Middle frontal gyrus (tissue), 1 donor: ENCODE measurements at regions not wholly inside any gene's neighbourhood (a gene's known extent, or its start where the extent isn't known, plus 50 kb on each side); places are given as distances from the start of the nearest gene placed in this dataset.
"Not testable (repeated sequence)": the region's sequence is repeated elsewhere in the genome, so short reads cannot be mapped to it uniquely, and the experiment has no call there.

Source experiments
- DNase-seq: peaks from one replicate; pipeline ENCODE4 v3.0.0-alpha.2; 2015; ENCODE audit warnings: low spot score; ENCODE audit errors: extremely low spot score

DNA sequence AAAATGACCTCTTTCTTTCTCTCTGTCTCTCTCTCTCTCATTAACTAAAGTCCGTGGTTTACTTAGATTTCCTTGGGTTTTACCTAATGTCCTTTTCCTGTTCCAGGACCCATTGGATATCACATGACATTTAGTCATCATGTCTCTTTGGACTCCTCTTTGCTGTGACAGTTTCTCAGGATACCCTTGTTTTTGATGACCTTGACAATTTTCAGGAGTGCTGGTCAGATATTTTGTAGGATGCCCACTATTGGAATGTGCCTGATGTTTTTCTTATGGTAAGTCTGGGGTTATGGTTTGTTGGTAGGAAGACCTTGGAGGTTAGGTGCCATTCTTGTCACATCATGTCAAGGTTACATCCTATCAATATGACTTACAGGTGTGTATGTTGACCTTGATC, 199.2 kb upstream of the HTR1E start:
- no peak for DNase-seq

DNA sequence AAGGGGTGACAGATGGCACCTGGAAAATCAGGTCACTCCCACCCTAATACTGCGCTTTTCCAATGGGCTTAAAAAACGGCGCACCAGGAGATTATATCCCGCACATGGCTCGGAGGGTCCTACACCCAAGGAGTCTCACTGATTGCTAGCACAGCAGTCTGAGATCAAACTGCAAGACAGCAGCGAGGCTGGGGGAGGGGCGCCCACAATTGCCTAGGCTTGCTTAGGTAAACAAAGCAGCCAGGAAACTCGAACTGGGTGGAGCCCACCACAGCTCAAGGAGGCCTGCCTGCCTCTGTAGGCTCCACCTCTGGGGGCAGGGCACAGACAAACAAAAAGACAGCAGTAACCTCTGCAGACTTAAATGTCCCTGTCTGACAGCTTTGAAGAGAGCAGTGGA, 205.7 kb upstream of the HTR1E start:
- not testable (repeated sequence) for DNase-seq

- not testable (repeated sequence) for DNase-seq
Observed at GRCh38 chr6:86730772-86731171, 206.6 kb upstream of the HTR1E start.

DNA sequence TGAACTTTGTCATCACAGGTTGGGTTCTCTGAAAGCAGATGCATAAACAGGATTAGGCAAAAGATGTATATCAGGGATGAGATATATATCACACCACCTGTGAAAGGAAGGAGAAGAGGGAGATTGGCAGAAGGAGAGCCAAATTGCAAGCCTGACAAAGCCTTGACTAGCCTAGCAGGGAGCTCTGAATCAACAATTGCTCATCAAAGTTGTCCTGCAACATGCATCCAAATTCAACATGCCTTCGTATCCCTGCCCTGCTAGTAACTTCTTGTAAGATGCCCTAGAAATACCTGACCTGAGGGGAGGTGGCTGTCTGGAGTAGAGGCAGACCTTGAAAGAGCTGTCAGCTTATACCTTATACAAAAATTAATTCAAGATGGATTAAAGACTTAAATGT, 207.1 kb upstream of the HTR1E start:
- DNase-seq: no peak

DNA sequence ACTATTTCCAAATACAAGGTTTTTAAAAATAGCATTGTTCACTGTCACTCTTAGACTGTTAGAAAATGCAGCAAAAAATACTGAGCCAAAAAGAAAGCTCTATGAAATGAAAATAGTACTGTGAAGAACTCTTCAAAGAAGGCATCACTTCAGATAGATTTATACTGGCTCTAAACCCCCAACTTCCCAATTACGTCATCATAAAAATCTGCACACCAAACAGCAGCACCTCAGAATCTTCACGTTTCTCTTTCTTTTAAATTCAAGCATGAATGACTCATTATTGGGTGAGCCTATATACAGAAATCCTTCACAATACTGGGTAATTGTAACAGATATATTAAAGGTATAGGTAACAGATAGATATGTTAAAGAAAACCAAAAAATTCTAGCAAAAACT, 208.4 kb upstream of the HTR1E start:
- no peak for DNase-seq

- DNase-seq: no peak
Observed at GRCh38 chr6:86724695-86725094, 212.6 kb upstream of the HTR1E start.

- DNase-seq: no peak
Observed at GRCh38 chr6:86723729-86724128, 213.6 kb upstream of the HTR1E start.

DNA sequence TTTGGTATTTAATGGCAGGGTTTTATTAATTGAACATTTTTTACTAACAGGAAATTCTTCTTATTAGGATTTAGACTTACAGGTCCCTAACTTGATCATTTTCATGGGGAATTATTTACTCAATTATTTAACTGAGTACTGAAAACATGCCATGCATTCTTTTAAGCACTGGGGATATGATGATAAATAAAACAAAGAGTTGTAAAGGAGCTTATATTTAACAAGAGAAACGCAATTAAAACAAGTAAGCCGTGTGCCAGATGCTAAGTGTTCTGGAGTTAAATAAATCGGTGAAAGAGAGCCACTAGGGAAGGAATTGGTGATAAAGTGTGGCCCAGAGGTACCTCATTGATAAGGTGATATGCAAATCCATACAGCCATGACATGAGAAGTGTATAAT, 214.2 kb upstream of the HTR1E start:
- DNase-seq: no peak

GRCh38 chr6:86722131-86722530, 215.2 kb upstream of the HTR1E start:
- no peak for DNase-seq

DNA sequence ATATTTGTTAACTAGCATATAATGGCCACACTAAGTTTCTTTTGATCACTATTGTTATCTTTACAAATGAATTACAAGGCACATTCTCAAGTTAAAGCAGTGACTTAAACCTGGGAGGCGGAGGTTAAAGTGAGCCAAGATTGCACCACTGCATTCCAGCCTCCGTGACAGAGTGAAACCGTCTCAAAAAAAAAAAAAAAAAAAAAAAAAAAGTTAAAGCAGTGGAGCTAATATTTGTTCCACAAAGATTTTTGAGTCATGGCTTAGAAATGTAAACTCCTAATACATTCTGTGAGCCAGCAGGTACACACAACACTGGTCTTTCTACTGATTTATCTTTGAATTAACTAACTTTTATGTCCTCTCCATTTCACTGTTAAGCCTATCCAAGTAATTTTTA, 221.7 kb upstream of the HTR1E start:
- no peak for DNase-seq

- no peak for DNase-seq
Observed at GRCh38 chr6:86712039-86712438, 225.3 kb upstream of the HTR1E start.

DNA sequence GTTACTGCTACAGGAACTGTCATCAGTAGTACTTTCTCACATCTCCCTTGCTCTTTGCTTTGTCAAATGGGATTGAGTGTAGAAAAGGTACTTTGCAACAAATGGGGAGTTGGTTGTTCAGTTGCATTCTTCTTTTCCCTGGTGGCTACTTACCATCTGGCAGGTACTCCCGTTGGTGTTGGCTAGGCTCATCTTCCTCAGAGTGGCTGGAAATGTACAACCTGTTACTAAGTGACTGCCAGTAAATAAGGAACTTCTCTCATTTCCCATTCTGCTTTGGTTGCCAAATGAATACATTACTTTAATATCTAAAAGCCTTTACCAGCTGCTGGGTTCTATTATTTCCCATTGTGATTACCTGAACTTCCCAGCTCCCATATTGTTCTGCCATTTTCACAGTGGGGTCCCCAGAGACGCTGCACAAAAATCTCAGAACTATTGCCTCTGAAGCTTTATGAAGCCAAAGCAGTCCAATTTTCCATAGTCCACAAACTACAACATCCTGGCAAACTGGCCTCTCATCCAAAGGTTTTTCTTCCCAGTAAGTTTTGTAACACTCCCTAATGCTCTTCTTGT, 229.7 kb upstream of the HTR1E start:
- no peak for DNase-seq

DNA sequence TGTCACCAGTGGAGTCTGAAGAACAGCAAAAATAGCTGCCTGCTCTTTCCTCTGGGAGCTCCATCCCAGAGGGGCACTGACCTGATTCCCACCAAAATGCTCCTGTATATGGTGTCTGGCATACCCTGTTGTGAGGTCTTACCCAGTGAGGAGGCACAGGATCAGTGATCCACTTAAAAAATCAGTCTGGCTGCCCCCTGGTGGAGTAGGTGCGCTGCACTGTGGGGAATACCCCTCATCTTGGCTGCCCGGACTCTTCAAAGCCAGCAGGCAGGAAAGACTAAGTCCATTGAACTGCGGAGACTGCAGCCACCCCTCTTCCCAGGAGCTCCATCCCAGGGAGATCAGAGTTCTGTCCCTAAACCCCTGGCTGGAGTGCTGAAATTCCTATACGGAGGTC, 230.9 kb upstream of the HTR1E start:
- DNase-seq: no peak

DNA sequence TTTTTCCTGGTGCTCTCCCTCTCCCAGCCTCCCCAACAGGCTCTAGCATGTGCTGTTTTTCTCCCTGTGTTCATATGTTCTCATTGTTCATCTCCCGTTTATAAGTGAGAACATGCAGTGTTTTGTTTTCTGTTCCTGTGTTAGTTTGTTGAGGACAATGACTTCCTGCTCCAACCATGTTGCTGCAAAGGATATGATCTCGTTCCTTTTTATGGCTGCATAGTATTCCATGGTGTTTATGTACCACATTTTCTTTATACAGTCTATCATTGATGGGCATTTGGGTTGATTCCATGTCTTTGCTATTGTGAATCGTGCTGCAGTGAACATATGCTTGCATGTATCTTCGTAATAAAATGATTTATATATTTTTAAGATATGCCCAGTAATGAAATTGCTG, 236.1 kb upstream of the HTR1E start:
- not testable (repeated sequence) for DNase-seq

DNA sequence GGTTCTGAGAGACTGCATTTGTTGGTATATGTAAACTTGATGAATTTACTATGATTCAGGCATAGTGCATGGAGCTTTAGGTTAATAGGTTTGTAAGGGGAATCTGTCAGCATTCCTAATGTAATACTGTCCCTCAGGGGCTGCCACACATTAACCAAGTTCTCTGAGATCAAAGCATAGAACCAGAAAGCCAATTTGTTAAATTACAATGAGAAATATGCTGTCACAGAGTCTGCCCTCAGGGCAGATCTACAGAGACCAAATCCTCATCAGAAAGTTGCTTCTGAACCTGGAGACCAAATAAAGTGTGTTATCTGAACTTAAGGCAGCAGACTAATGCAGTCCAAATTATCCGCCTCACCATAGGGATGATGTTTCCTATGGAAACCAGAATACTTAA, 250.8 kb upstream of the HTR1E start:
- no peak for DNase-seq

DNA sequence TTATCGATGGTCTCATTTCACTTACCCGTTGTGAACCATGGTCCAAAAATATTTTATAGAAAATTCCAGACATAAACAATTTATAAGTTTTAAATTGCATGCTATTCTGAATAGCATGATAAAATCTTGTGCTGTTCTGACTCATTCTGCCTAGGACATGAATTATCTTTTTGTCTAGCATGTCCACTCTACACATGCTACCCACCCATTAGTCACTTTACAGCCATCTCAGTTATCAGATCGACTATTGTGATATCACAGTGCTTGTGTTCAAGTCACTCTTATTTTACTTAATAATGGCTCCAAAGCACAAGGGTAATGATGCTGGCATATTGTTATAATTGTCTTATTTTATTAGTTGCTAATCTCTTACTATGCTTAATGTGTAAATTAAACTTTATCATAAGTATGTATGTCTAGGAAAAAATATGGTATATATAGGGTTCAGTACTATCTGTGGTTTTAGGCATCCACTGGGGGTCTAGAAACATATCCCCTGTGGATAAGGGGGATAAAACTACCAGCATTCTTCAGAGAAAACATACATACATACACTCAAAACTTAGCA, 252.0 kb upstream of the HTR1E start:
- DNase-seq: no peak

DNA sequence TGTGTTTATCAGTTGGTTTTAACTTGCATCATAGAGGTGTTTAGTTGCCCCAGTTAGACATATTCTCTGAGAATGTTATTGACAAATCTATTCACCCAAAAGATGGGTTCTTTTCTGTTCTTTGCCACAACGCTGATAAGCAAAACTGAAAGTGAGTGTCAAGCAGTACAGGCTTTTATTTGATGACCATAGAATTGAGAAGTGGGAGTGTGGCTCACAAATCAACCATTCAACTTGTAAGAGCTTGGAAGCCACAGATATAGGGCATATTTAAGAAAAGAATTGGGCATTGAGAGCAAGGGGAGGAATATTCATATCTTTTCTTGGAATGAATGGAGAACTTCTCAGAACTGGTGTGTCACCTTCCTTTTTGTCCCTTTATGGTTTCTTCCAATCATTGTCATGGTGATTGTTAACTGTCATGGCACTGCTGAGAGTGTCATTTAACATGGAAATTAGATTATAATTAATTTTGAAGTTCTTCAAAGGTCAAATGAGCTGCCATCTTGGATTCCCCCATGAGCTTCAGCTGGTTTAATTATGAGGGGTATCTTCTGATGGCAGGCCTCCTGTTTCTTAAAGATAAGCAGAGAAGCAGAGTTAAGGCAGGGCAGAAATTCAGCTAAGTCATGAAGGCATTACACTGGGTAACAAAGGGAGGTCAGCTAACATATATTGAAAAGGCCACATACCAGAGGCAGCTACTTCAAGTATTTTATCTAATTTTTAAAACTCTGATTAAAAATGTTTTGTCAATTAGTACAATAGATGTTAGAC, 254.0 kb upstream of the HTR1E start:
- no peak for DNase-seq

GRCh38 chr6:86682297-86682696, 255.0 kb upstream of the HTR1E start:
- no peak for DNase-seq

GRCh38 chr6:86681140-86681539, 256.2 kb upstream of the HTR1E start:
- DNase-seq: not testable (repeated sequence)

GRCh38 chr6:86672125-86672524, 265.2 kb upstream of the HTR1E start:
- DNase-seq: not testable (repeated sequence)

DNA sequence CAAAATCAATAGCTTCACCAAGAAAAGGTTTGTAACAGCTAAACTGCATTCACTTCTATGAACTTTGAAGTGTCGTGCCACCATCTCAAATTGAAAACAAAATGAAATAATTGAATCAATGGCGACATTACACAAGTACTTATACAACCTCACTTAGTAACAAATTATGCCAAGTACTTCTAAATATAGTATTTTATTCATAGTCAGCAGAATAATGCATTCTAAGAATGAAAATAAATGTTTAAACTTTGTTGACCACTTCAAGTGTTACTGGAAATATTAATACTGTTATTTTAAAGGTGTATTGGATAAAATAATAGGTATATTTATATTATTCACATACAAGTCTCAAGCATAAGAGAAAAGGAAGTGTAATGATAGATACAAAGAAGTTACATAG, 280.1 kb upstream of the HTR1E start:
- DNase-seq: no peak

- no peak for DNase-seq
Observed at GRCh38 chr6:86629123-86629522, 308.2 kb upstream of the HTR1E start.

- DNase-seq: no peak
Observed at GRCh38 chr6:86619428-86619827, 317.9 kb upstream of the HTR1E start.
